Progenitor cell of endocrine pancreas (in vitro differentiated cells): ENCODE measurements at regions not wholly inside any gene's neighbourhood (a gene's known extent, or its start where the extent isn't known, plus 50 kb on each side); places are given as distances from the start of the nearest gene placed in this dataset.

Experiments
- DNase-seq: peaks from one replicate; pipeline ENCODE4 v3.0.0; 2021; ENCODE audit warnings: low spot score; ENCODE audit not compliant: unreplicated experiment
- H3K27ac Mint-ChIP-seq: 2 replicates; pipeline ENCODE4 v1.8.0; 2021; ENCODE audit warnings: mild to moderate bottlenecking, moderate library complexity, mixed read lengths
- H3K27me3 Mint-ChIP-seq: 2 replicates; pipeline ENCODE4 v1.8.0; 2021; ENCODE audit warnings: mixed read lengths
- H3K36me3 Mint-ChIP-seq: 2 replicates; pipeline ENCODE4 v1.8.0; 2022; ENCODE audit warnings: mixed read lengths; ENCODE audit not compliant: insufficient read depth
- H3K4me1 Mint-ChIP-seq: 2 replicates; pipeline ENCODE4 v1.8.0; 2021; ENCODE audit warnings: low read depth, mixed read lengths
- H3K4me3 Mint-ChIP-seq: 2 replicates; pipeline ENCODE4 v1.8.0; 2021; ENCODE audit warnings: low read depth, mild to moderate bottlenecking, moderate library complexity, mixed read lengths
- H3K9me3 Mint-ChIP-seq: 2 replicates; pipeline ENCODE4 v1.8.0; 2021; ENCODE audit warnings: low read depth, mixed read lengths
- CTCF ChIP-seq: fragments of 200-600 bp; sonication (generic); IDR thresholded peaks from one replicate; pipeline ENCODE4 v1.5.0; 2021; ENCODE audit warnings: antibody characterized with exemption, mild to moderate bottlenecking; ENCODE audit not compliant: unreplicated experiment

DNA sequence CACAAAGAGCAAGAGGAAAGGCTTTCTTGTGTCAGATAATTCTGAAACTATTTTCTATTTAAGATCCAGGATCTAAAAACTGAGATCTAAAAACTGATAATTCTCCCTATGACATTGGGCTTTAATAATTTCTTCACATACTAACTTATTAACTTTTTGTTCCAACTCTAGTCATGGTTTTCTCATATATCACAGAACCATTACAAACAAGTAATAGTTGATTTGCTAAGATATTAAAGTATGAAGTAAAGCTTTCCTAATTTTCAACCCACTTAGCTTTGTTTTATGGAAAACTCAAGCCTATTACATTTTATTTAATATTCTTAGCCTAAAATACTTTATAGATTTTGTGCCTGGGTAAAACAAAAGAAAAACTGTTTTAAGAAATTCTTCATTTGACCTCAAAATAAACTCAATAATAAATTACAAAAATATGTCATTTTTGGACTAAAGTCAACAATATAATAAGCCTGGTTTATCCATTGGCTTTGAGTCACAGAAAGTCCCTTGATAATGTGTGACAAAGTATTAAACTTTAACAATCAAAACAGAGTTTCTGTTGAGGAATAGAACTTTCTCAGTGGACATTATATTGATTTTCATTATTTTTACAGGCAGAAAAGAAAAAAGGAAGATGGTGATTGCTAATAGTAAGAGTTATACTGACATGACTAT, 1142.9 kb upstream of the SORCS1 start:
- no peak overlapping the region for H3K27ac Mint-ChIP-seq
- DNase-seq: no peak
- H3K4me1 Mint-ChIP-seq: no peaks in the 10 kb centered on the region
- no peaks in the 10 kb centered on the region for H3K36me3 Mint-ChIP-seq
- no peaks in the 10 kb centered on the region for H3K27me3 Mint-ChIP-seq
- no peak for TF ChIP-seq CTCF
- H3K9me3 Mint-ChIP-seq: peaks cover 5% of the 10 kb centered on the region
- no peak overlapping the region for H3K4me3 Mint-ChIP-seq

GRCh38 chr10:108303149-108303548, 1138.6 kb upstream of the SORCS1 start:
- Mint-ChIP-seq H3K4me1 (no peaks in the 10 kb centered on the region), H3K4me3 (no peak overlapping the region), H3K27me3 (no peaks in the 10 kb centered on the region), H3K9me3 (peaks cover 5% of the 10 kb centered on the region), H3K27ac (no peak overlapping the region), H3K36me3 (no peaks in the 10 kb centered on the region)
- TF ChIP-seq CTCF: no peak
- no peak for DNase-seq

DNA sequence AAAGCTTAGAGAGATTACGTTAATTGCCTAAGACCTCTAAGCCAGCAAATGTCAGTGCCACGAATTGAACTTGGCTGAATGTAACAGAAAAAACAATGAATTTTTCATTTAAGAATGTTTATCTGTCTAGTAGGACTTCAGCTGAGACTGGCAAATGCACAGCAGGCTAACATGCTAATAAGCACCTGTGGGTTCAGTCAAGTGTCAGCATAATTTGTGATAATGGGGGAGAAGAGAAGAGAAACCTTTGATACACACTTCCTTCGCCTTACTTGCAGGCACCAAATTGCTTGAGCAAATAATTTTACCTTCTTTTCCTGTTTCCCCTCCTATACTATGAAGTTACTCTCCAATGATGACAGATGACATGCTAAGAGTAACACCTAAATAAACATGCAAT, 1136.5 kb upstream of the SORCS1 start:
- H3K9me3 Mint-ChIP-seq: peaks cover 5% of the 10 kb centered on the region

GRCh38 chr10:108290823-108291222, 1126.3 kb upstream of the SORCS1 start:
- Mint-ChIP-seq H3K27me3 (no peaks in the 10 kb centered on the region), H3K9me3 (peaks cover 9% of the 10 kb centered on the region), H3K36me3 (no peaks in the 10 kb centered on the region), H3K27ac (no peak overlapping the region), H3K4me3 (no peak overlapping the region), H3K4me1 (no peaks in the 10 kb centered on the region)
- no peak for TF ChIP-seq CTCF
- DNase-seq: no peak

More for the DNA sequence above, 1136.5 kb upstream of the SORCS1 start:
- no peaks in the 10 kb centered on the region for H3K27me3 Mint-ChIP-seq
- no peak overlapping the region for H3K4me3 Mint-ChIP-seq
- no peak for DNase-seq
- H3K27ac Mint-ChIP-seq: no peak overlapping the region
- H3K36me3 Mint-ChIP-seq: no peaks in the 10 kb centered on the region
- no peak for TF ChIP-seq CTCF
- no peaks in the 10 kb centered on the region for H3K4me1 Mint-ChIP-seq

GRCh38 chr10:108275895-108276685, 1111.6 kb upstream of the SORCS1 start:
- H3K27ac Mint-ChIP-seq: no peak overlapping the region
- peaks cover 3% of the 10 kb centered on the region for H3K9me3 Mint-ChIP-seq
- H3K36me3 Mint-ChIP-seq: no peaks in the 10 kb centered on the region
- no peak for TF ChIP-seq CTCF
- DNase-seq: no peak
- no peak overlapping the region for H3K4me3 Mint-ChIP-seq
- no peaks in the 10 kb centered on the region for H3K27me3 Mint-ChIP-seq
- no peaks in the 10 kb centered on the region for H3K4me1 Mint-ChIP-seq
